ENCODE measurements at regions not wholly inside any gene's neighbourhood (a gene's known extent, or its start where the extent isn't known, plus 50 kb on each side); places are given as distances from the start of the nearest gene placed in this dataset.

GRCh38 chr13:89486065-89486464 is 1814.9 kb downstream of the SLITRK5 start:
- TF ChIP-seq, protein P1, sequence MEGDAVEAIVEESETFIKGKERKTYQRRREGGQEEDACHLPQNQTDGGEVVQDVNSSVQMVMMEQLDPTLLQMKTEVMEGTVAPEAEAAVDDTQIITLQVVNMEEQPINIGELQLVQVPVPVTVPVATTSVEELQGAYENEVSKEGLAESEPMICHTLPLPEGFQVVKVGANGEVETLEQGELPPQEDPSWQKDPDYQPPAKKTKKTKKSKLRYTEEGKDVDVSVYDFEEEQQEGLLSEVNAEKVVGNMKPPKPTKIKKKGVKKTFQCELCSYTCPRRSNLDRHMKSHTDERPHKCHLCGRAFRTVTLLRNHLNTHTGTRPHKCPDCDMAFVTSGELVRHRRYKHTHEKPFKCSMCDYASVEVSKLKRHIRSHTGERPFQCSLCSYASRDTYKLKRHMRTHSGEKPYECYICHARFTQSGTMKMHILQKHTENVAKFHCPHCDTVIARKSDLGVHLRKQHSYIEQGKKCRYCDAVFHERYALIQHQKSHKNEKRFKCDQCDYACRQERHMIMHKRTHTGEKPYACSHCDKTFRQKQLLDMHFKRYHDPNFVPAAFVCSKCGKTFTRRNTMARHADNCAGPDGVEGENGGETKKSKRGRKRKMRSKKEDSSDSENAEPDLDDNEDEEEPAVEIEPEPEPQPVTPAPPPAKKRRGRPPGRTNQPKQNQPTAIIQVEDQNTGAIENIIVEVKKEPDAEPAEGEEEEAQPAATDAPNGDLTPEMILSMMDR (IDR thresholded peaks at IDR 0.05): no peak
- TF ChIP-seq POLR2AphosphoS5 (IDR thresholded peaks at IDR 0.05): no peak
